A549 (cell line): ENCODE measurements at regions not wholly inside any gene's neighbourhood (a gene's known extent, or its start where the extent isn't known, plus 50 kb on each side); places are given as distances from the start of the nearest gene placed in this dataset.
A peak's percentile ranks its signal among the peaks of the same experiment; 100 is the strongest.

Experiments used
- ATAC-seq, 2 experiments: fragments of 200-7000 bp in 1 of 2; fragments of >200 bp in 1 of 2; cut with Nextera tagmentation in 1 of 2; cut with Tn5 transposase in 1 of 2; 3 replicates each; pipeline versions ENCODE4 v1.8.0 to v1.9.1; 2018 to 2020; ENCODE audit warnings: mild to moderate bottlenecking in 1 of 2, moderate library complexity in 1 of 2
- CTCF ChIA-PET: fragments of 300-600 bp; sonication (Branson Sonifier 250); formaldehyde crosslinking; extraction: SDS; loops from one replicate; lab custom pipeline; 2021; ENCODE audit warnings: antibody characterized with exemption, inconsistent platforms; lab: Yijun Ruan, JAX
- POLR2A ChIA-PET: fragments of 350-600 bp; formaldehyde crosslinking; extraction: SDS; loops from one replicate; lab custom pipeline; 2021; ENCODE audit warnings: antibody characterized with exemption, inconsistent platforms; lab: Yijun Ruan, JAX
- DNase-seq, 2 experiments: peaks; one replicate each; pipeline versions ENCODE4 v3.0.0 to v3.0.0-alpha.2; 2011 to 2016; ENCODE audit warnings: low read depth in 1 of 2, low spot score in 1 of 2
- FAIRE-seq: peaks from 2 replicates; lab custom pipeline; 2011; peaks lifted over from hg19 to GRCh38; lab: Jason Lieb, UNC
- H3K27ac ChIP-seq, 2 experiments: fragments of >200 bp; sonication (Bioruptor Twin); formaldehyde crosslinking; 3 replicates each; pipeline ENCODE4 v1.5.1; 2016 to 2017
- H3K4me1 ChIP-seq: fragments of >200 bp; sonication (Bioruptor Twin); formaldehyde crosslinking; 3 replicates; pipeline ENCODE4 v1.6.1; 2016
- H3K4me2 ChIP-seq: fragments of >200 bp; sonication (Bioruptor Twin); formaldehyde crosslinking; 3 replicates; pipeline ENCODE4 v1.6.1; 2016
- H3K4me3 ChIP-seq: fragments of >200 bp; sonication (Bioruptor Twin); formaldehyde crosslinking; 3 replicates; pipeline ENCODE4 v1.5.1; 2016
- H3K9me3 ChIP-seq: fragments of >200 bp; sonication (Bioruptor Twin); formaldehyde crosslinking; 3 replicates; pipeline ENCODE4 v1.6.1; 2016
- BHLHE40 ChIP-seq: IDR thresholded peaks from 2 replicates; pipeline ENCODE4 v1.6.1; 2012; ENCODE audit warnings: low read depth, low read length, inconsistent platforms
- CEBPB ChIP-seq, 2 experiments: fragments of >200 bp in 1 of 2; sonication (Bioruptor Twin) in 1 of 2; formaldehyde crosslinking in 1 of 2; IDR thresholded peaks; 2 replicates each; pipeline ENCODE4 v1.6.1; 2012 to 2016
- E2F6 ChIP-seq: IDR thresholded peaks from 2 replicates; pipeline ENCODE4 v1.6.1; 2012; ENCODE audit warnings: low read depth, borderline replicate concordance
- EHF ChIP-seq: fragments of 250-450 bp; sonication (Bioruptor Pico); IDR thresholded peaks from 2 replicates; pipeline ENCODE4 v1.5.0; 2020; ENCODE audit warnings: mild to moderate bottlenecking
- EHMT2 ChIP-seq: fragments of 200-600 bp; sonication (generic); IDR thresholded peaks from 2 replicates; pipeline ENCODE4 v1.6.1; 2016; ENCODE audit warnings: antibody characterized with exemption, low read depth, mild to moderate bottlenecking, moderate library complexity
- ELK1 ChIP-seq: fragments of 150-350 bp; IDR thresholded peaks from 2 replicates; pipeline ENCODE4 v1.6.1; 2014; ENCODE audit warnings: low read depth, mild to moderate bottlenecking, low read length
- FOSL2 ChIP-seq, 2 experiments: fragments of 450-650 bp in 1 of 2; fragments of >200 bp in 1 of 2; sonication (Bioruptor Twin) in 1 of 2; formaldehyde crosslinking; IDR thresholded peaks; 2 replicates each; pipeline versions ENCODE4 v1.5.0 to v1.6.1; 2016 to 2020; ENCODE audit warnings: mild to moderate bottlenecking in 1 of 2, moderate library complexity in 1 of 2
- FOXS1 ChIP-seq: fragments of 250-450 bp; sonication (Bioruptor Pico); IDR thresholded peaks from 2 replicates; pipeline ENCODE4 v1.5.0; 2020; ENCODE audit warnings: mild to moderate bottlenecking, moderate library complexity
- GATA3 ChIP-seq: IDR thresholded peaks from 2 replicates; pipeline ENCODE4 v1.6.1; 2012; ENCODE audit warnings: borderline replicate concordance
- HMGXB4 ChIP-seq: fragments of 250-450 bp; sonication (Bioruptor Pico); IDR thresholded peaks from 2 replicates; pipeline ENCODE4 v1.5.0; 2021; ENCODE audit warnings: mild to moderate bottlenecking, moderate library complexity, borderline replicate concordance
- JUNB ChIP-seq: fragments of >200 bp; sonication (Bioruptor Twin); formaldehyde crosslinking; IDR thresholded peaks from 2 replicates; pipeline ENCODE4 v1.6.1; 2016
- KDM5A ChIP-seq: fragments of 200-600 bp; sonication (generic); IDR thresholded peaks from 2 replicates; pipeline ENCODE4 v1.6.1; 2016; ENCODE audit warnings: antibody characterized with exemption, mild to moderate bottlenecking
- MAFK ChIP-seq: fragments of 450-650 bp; IDR thresholded peaks from 2 replicates; pipeline ENCODE4 v1.6.1; 2014; ENCODE audit not compliant: partially characterized antibody
- MAX ChIP-seq: IDR thresholded peaks from 2 replicates; pipeline ENCODE4 v1.6.1; 2012
- NFE2L2 ChIP-seq: fragments of 150-350 bp; conservative IDR thresholded peaks from 2 replicates; pipeline ENCODE4 v1.6.1; 2014; ENCODE audit warnings: low read length
- NPAS2 ChIP-seq: fragments of 250-450 bp; sonication (Bioruptor Pico); IDR thresholded peaks from 2 replicates; pipeline ENCODE4 v1.8.0; 2022; ENCODE audit warnings: mild to moderate bottlenecking, moderate library complexity, borderline replicate concordance
- PHF8 ChIP-seq: fragments of 200-600 bp; sonication (generic); IDR thresholded peaks from 2 replicates; pipeline ENCODE4 v1.6.1; 2016; ENCODE audit warnings: low read depth, mild to moderate bottlenecking, antibody characterized with exemption, moderate library complexity, borderline replicate concordance
- RAD21 ChIP-seq, 2 experiments: fragments of >200 bp in 1 of 2; sonication (Bioruptor Twin) in 1 of 2; formaldehyde crosslinking in 1 of 2; IDR thresholded peaks in 1 of 2; conservative IDR thresholded peaks in 1 of 2; 2 replicates in 1 of 2; 3 replicates in 1 of 2; pipeline ENCODE4 v1.6.1; 2012 to 2018; ENCODE audit warnings: inconsistent platforms in 1 of 2
- RNF2 ChIP-seq: fragments of 200-600 bp; sonication (generic); IDR thresholded peaks from 2 replicates; pipeline ENCODE4 v1.6.1; 2016; ENCODE audit warnings: low read depth, mild to moderate bottlenecking, antibody characterized with exemption, moderate library complexity, borderline replicate concordance
- SREBF2 ChIP-seq: fragments of 450-650 bp; IDR thresholded peaks from 2 replicates; pipeline ENCODE4 v1.6.1; 2014; ENCODE audit warnings: mild to moderate bottlenecking, moderate library complexity
- TP53 ChIP-seq: fragments of 250-450 bp; sonication (Bioruptor Pico); IDR thresholded peaks from 2 replicates; pipeline ENCODE4 v1.5.0; 2021; ENCODE audit warnings: mild to moderate bottlenecking, moderate library complexity
- WGBS: methylation state at CpG from one replicate; pipeline ENCODE4 v1.1.6; 2017; ENCODE audit errors: missing lambda C conversion rate; 5-methylcytosine and 5-hydroxymethylcytosine counted together

- no peak for TF ChIP-seq PHF8
- no peak for TF ChIP-seq NFE2L2
- TF ChIP-seq FOSL2 (IDR thresholded peaks at IDR 0.05), result no peak
- TF ChIP-seq FOSL2 (CRISPR knock-in tag; IDR thresholded peaks at IDR 0.05), result no peak
- no peak for TF ChIP-seq FOXS1 (CRISPR knock-in tag)
- TF ChIP-seq EHF (CRISPR knock-in tag), result no peak
- no peak for TF ChIP-seq RNF2
- TF ChIP-seq MAX, result no peak
- TF ChIP-seq TP53 (CRISPR knock-in tag), result no peak
- no peak for TF ChIP-seq E2F6
- no peak for TF ChIP-seq JUNB
- no peak for TF ChIP-seq HMGXB4 (CRISPR knock-in tag)
- no peak for TF ChIP-seq KDM5A
- TF ChIP-seq GATA3, result no peak
- Histone ChIP-seq H3K27ac (peak overlapping the region; percentile 78 to 87), H3K9me3 (no peaks in the 10 kb centered on the region), H3K4me3 (no peak overlapping the region), H3K4me1 (peaks cover 57% of the 10 kb centered on the region), H3K4me2 (peak overlapping the region; percentile 77)
- POLR2A ChIA-PET, result no interaction called here
- FAIRE-seq, result no peak
- DNase-seq, result no peak
- CTCF ChIA-PET, result no interaction called here
- 81% methylated on average over 5 of the region's 5 CpGs for WGBS
- no peak for ATAC-seq
Measured at GRCh38 chr6:106800379-106800778, 171.0 kb downstream of the QRSL1 start.

GRCh38 chr6:106799031-106799894, 169.9 kb downstream of the QRSL1 start:
- Histone ChIP-seq H3K4me2 (peak overlapping the region; percentile 77), H3K4me1 (peaks cover 54% of the 10 kb centered on the region), H3K4me3 (no peak overlapping the region), H3K27ac (peak overlapping the region; percentile 78 to 87)
- ATAC-seq (peak; percentile 68 to 71; a peak in 5 of 6 replicates), FAIRE-seq (no peak)
- CTCF ChIA-PET, result no interaction called here
- TF ChIP-seq GATA3 (0 out of 2 replicates have a peak, but pooled peaks have one; percentile 11), EHMT2 (no peak), EHF (CRISPR knock-in tag) (0 out of 2 replicates have a peak, but pooled peaks have one; percentile 42), BHLHE40 (no peak)
- TF ChIP-seq, all 56 proteins: peak for 2
- H3K9me3 ChIP-seq, result no peaks in the 10 kb centered on the region
- POLR2A ChIA-PET, result no interaction called here
- WGBS, result 46% methylated on average over 5 of the region's 8 CpGs
- DNase-seq, result peak; percentile 18 to 47

- no peak overlapping the region for H3K4me3 ChIP-seq
- POLR2A ChIA-PET, result no interaction called here
- WGBS, result 71% methylated on average over 2 of the region's 2 CpGs
- H3K4me1 ChIP-seq, result peaks cover 51% of the 10 kb centered on the region
- peak overlapping the region; percentile 77; the same call in 2 of the 3 replicates for H3K4me2 ChIP-seq
- TF ChIP-seq RNF2, result no peak
- TF ChIP-seq RAD21 (conservative IDR thresholded peaks at IDR 0.05 in 1 of 2, IDR thresholded peaks at IDR 0.05 in 1 of 2), result no peak
- TF ChIP-seq NPAS2 (CRISPR knock-in tag), result no peak
- no peak for TF ChIP-seq SREBF2
- no peak for TF ChIP-seq FOSL2 (IDR thresholded peaks at IDR 0.05)
- TF ChIP-seq FOSL2 (CRISPR knock-in tag; IDR thresholded peaks at IDR 0.05), result no peak
- TF ChIP-seq MAFK, result no peak
- TF ChIP-seq CEBPB (IDR thresholded peaks at IDR 0.05), result no peak
- TF ChIP-seq HMGXB4 (CRISPR knock-in tag), result no peak
- no peak for TF ChIP-seq ELK1
- H3K27ac ChIP-seq, result peak overlapping the region; percentile 78 to 87
- ATAC-seq, result no peak
- DNase-seq, result no peak
- FAIRE-seq, result no peak
- H3K9me3 ChIP-seq, result no peaks in the 10 kb centered on the region
- CTCF ChIA-PET, result no interaction called here
Measured at GRCh38 chr6:106797186-106797585, 167.8 kb downstream of the QRSL1 start.
